ENCODE measurements at regions not wholly inside any gene's neighbourhood (a gene's known extent, or its start where the extent isn't known, plus 50 kb on each side); places are given as distances from the start of the nearest gene placed in this dataset.

DNA sequence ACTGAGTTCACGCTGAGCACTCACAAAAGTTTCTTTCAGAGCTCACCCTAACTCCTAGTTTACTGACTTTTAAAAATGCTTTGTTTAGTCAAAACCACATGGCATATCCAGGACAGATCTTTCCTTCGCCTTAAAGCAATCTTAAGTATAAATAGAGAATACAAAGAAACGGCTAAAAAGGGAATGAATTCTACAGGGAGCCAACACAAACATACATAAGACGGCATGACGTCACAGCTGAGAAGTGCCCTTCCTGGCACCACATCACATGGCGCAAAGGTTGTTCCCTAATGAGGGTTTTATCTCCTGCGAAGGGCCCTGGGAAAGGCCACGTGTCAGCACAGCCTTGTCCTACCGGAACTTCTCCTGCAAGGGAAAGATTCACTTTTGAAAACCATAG, 141.3 kb downstream of the IRX1 start:
- no peak for DNase-seq

DNA sequence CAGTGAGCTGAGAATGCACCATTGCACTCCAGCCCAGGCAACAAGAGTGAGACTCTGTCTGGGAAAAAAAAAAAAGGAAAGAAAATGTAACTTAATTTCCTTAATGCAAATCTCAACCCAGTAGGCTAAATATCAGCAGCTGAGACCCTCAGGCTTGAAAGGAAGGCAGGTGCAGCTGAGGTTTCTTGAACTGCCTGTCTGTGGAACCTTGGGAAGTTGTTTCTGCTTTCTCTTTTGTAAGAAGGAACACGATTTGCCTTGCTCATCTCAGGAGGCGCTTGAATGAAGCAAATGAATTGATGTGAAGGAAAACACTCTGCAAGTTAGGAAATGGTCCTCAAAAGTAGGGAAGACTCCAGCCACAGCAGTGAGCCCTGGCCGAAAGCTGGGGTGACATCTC, 143.3 kb downstream of the IRX1 start:
- no peak for DNase-seq

DNA sequence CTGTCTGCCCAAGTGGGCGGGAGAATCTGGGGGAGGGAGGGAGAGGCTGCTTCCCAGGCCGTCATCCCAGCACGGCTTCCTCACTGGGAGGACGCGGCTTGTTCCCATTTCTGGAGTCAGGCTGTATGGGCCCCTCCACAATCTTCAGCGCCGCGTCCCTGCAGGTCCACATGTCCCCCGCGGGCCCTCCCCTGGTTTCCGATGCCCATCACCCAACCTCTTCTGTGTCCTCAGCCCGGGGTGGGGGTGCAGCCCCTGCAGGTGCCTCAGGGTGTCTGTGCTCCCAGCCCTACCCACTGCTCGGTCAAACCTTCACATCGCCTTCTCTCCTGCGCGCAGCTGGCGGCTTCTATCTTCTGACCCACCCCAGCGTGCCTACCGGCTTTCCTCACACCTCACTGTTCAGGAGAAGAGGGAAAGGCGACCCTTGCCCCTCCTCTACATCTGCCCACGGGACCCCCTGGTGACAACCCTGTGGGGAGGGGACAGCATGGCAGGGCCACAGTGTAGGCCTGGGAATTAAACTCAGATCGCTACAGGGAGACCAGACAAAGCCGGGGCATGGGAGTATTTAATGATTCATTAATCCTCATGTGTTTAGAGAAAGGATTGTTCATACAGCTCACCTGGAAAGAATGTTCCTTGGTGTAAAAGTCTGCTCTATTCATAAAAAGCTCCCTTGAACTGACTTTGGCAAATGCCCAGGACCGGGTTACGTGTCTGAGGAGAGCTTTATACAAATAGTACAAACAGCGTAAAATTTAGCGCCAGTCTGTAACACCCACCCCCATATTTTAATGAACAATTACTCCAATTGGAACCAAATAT, 145.1 kb downstream of the IRX1 start:
- DNase-seq: no peak

DNA sequence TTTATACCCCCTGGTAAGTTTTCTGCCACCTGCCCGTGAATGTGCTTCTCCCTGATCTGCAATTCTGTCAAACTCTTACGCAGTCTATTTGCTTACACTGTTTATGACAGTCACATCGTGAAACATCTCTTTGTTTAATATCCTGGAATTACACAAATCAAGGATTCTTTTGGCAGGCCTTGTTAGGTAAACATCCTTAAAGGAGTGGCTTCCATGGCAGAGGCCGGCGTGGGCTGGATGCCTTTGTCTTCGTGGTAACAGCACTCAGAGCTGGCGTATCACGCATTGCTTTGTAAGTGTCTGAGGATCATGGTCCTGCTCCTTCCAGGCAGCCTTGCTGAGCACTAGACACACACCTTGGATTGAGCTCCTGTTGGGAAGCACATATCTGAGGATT, 145.7 kb downstream of the IRX1 start:
- no peak for DNase-seq

DNA sequence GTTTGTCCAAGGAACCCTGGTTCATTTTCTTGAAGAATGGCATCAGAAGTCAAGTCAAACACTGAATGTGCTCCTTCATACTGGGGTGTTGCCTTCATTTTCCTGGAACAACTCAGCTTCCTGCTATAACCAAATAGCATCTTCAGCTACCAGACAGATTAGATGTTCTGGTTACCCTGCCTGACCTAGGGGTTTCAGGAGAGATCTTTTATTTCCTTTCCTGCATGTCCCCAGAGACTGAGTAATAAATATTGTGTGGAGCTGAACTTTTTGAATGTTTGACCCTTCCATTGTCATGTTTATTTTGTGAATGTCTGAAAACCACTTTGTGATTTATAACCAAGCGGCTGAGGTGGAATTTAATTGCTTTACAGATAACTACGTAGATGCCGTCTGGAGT, 147.1 kb downstream of the IRX1 start:
- DNase-seq: no peak

DNA sequence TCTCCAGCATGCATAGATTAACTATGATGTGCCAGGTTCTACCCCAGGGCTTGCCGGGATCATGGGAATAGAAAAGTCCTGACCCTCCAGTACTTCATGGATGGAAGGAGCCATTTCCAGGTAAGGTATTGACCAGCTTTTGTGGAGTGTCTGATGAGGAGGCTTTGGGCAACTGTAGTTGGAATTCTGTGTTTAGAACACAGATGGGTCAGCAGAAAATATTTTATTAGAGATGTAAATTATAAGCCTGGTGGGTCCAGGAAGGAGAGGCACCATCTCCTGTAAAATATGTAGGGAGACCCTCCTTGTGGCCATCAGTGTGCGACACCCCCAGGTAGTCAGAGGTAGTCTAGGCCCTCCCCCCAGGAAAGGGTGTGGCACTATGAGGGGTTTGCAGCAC, 156.2 kb downstream of the IRX1 start:
- DNase-seq: no peak

DNA sequence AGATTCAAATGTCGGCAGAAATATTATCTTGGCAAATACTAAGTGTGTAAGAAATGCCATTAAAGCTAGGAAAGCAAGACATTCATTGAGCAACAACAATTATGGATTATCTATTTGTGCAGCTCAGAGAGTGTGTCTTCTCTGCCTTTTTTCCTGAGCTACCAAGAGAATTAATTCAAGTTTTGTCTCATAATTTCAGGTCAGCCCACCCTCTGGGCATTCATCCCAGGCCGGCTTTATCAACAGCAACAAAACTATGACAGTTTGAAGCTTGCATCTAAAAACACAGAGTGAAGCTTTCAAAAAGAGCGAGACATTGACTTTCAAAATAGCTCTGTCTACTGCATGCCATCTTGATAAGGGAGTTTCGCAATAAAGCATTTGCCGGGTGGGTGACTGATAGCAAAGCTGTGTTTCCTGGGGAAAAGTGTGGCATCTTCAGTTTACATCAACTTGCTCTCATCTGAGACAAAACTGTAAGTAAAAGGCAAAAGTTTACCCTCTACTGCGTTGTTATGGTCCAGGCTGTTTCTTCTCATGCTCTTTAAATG, 182.4 kb downstream of the IRX1 start:
- no peak for DNase-seq

DNA sequence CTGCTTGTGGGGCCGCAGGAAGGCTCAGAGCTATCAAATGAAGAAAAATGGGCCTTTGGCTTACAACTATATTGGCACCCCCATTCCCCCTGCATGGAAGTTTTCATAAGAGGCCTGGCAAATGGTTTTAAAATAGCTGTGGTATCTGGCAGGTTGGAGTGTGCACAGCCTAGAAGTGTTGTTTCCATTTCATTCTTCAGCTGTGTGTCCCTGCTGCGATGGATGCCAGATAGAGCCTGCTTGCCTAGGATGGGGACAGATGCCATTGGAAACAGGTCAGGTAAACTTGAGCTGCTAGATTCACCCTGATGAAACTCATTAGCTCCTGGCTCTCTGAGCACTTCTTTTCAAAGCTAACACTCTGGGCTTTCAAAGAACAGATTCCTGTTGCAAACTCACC, 183.3 kb downstream of the IRX1 start:
- no peak for DNase-seq

DNA sequence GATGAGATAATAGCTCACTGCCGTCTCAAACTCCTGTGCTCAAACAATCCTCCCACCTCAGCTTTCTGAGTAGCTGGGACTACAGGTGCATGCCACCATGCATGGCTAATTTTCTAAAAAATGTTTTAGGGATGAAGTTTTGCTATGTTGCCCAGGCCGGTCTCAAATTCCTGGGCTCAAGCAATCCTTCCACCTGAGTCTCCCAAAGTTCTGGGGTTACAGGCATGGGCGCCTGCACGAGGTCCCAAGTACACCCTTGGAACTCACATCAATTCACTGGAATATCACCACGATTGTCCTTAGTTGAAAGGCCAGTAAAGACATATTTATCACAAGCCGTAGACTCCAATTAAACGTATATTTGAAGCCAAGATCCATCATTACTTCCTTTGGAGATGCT, 184.6 kb downstream of the IRX1 start:
- DNase-seq: no peak

DNA sequence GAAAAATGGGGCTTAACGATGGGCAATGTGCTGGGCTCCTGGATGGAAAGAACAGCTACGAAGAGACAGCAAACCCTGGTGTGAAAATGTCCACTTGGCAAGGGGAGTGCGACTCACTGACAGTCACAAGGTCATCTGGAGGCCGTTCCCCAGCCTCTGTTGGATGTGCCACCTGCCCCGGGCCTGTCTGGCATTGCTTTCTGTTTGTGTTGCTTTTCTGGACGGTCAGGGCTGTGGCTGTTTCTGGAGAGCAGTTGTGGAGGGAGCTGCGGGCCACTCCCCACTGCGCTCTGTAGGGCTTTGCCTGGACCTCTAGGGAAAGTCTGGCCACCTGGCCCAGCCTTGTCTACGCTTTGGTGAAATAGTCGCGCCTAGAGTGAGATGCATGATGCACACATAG, 185.3 kb downstream of the IRX1 start:
- DNase-seq: no peak

DNA sequence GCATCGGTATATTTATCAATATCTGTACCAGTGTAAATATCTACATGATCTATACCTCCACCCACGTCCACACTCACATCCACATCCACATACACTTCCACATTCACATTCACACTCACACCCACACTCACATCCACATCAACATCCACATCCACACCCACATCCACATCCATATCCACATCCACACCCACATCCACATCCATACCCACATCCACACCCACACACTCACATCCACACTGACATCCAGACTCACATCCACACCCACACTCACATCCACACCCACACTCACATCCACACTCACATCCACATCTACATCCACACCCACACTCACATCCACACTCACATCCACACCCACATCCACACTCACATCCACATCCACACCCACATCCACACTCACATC, 189.2 kb downstream of the IRX1 start:
- no peak for DNase-seq

DNA sequence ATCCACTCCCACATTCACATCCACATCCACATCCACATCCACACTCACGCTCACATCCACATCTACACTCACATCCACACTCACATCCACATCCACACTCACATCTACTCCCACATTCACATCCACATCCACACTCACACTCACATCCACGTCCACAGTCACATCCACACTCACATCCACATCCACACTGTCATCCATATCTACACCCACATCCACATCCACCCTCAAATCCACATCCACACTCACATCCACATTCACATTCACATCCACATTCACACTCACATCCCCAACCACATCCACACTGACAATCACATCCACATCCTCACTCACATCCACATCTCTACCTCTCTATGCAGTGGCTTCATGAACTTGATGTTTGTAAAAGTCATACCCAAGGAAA, 190.5 kb downstream of the IRX1 start:
- no peak for DNase-seq

DNA sequence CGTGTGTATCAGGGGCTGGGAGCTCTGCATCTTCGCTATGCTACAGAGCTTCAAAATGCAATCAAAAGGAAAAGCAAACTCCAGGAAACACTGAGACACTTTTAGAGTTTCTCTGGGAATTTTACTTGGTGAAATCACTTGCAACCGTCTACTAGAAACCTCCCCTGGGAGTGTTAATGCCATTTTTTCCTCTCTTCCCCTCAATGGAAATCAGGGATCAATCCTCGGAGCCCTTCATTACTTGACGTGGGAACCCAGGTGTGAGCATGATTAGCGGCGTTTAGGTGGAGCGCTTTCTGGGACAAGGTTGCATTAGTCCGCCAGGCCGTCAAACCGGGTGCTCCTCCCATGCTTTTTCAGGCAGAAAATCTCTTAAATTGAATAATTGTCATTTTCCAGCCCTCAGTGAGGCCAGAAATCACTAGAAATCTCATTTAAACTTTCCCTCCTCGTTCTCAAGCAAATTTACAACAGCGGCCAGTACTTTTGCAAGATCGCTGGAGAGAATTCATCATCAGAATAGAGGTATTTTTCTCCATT, 191.3 kb downstream of the IRX1 start:
- DNase-seq: no peak

DNA sequence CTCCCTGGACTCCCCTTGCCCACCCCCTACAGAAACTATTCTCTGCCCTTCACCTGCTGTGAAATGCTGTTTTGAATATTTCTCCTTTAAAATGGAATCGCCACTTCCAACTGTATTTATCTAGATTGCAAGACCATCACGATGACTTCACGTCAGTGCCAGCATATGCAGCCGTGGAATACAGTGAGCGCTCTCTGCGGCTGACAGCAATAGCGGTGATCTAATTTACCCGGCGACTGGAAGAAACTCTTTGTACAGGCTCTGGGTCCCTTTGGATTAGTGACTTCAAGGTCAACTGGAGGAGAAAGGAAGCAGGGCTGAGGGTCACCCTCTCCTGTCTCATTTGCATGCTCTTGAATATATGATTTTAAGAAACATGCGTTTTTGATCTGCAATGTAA, 192.0 kb downstream of the IRX1 start:
- no peak for DNase-seq

DNA sequence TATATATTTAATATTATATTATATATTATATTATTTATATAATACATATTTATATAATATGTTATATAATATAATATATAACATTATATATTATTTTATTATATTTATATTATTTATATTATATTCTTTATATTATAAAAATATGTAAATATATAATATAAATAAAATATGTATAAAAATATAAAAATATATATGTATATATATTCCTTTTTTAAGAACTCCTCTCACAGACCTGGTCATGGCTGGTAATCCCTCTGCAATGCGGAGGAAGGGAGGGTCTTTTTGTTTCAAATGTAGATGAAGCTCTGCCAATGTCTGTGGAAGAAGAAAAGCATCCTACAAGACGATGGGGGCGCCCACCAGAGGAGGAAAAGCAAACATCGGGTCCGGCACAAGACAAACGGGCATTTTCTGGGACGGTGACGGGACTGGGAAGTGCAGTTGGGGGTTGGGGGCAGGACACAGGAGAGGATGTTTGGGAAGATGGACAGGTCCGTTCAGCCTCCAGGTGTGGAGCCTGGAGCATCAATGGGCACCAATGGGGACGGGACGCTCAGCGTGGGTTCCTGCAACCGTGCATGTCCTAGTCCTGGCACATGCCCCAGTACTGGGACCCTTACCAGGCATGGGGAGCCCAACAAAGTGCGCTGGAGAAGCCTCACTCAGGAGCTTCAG, 194.0 kb downstream of the IRX1 start:
- DNase-seq: no peak

DNA sequence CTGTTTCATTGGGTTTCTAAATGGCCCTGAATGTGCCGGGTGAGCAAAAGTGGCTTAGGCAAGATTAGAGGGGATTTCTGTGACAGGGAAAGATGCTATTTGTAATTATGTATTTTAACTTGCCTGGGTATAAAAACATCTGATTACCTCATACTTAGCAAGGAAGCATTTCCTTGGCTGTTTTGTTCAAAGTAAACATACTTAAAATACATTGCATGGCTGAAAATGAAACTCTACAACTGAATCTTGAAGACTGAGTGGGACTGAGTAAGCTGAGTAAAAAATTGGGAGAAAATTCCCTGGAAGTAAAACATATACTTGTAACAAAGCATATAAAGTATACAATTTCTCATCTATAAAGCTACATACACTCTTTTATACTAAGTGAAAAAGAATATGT, 197.5 kb downstream of the IRX1 start:
- no peak for DNase-seq

DNA sequence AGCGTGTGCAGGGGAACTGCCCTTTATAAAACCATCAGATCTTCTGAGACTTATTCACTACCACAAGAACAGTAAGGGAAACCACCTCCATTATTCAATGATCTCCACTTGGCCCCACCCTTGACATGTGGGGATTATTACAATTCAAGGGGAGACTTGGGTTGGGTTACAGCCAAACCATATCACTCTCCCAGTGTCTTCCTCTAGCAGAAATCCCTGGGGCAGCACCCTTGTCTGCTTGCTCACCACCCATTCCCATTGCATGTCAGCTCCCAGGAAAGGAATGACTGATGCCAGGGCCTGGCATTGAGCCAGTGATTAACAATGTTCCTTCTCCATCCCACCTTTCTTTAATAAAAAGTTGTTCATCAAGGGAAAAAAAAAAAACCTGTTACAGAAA, 199.0 kb downstream of the IRX1 start:
- no peak for DNase-seq

DNA sequence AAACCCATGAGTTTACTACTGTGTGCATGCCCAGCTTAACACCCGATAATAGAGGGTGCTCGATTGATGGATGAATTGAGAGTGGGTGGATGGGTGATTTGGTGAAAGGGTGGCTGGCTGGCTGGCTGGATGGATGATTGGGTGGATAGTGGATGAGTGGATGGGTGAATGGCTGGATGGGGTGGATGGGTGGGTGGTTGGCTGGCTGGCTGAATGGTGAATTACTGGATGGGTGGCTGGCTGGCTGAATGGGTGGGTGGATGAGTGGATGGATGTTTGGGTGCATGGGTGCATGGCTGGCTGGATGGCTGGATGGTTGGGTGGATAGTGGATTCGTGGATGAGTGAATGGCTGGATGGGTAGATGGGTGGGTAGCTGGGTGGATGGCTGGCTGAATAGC, 201.1 kb downstream of the IRX1 start:
- DNase-seq: no peak

DNA sequence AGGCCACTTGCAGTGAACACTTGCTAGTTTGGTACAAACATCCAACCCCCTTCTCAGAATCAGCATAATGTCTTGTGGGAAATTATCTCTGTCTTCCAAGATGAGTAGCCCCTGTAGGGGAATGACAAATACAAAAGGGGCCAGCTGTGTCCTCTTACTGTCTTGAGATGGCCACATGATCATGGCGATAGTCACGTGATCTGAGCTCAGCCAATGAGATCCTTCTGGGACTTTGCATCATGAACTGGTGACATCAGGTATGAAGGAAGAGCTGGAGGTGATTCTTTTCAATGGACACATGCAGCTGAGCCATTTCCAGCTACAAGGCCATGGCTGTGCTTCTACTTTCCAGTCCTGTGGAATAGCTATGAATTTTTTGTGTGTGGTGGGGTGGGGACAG, 206.3 kb downstream of the IRX1 start:
- no peak for DNase-seq

DNA sequence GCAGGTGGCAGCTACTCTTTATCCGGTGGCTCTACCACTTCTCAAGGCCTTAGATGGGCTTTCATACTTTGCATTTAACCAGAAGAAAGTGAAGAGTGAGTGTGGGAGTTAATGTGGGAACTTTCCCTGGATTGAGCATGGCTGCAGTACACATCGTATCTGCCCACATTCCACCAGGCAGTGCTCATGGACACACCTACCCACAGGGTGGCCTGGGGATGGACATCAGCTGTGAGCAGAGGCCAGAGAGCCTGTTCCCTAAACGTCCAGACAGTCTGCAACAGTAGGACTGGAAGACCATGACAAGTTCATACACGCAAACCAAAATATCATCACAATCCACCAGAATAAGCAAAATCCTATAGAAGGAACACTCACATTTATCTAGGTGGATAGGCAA, 213.8 kb downstream of the IRX1 start:
- no peak for DNase-seq

DNA sequence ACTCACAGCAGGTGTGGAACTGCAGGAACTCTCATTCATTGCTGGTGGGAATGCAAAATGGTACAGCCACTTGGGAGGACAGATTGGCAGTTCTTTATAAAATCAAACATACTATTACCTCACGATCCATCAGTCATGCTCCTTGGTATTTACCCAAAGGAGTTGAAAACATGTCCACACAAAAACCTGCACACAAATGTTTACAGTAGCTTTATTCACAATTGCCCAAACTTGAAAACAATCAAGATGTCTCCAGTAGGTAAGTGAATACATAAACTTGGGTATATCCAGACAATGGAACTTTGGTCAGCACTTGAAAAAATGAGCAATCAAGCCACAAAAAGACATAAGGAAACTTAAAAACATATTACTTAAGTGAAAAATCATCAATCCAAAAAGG, 215.5 kb downstream of the IRX1 start:
- no peak for DNase-seq

DNA sequence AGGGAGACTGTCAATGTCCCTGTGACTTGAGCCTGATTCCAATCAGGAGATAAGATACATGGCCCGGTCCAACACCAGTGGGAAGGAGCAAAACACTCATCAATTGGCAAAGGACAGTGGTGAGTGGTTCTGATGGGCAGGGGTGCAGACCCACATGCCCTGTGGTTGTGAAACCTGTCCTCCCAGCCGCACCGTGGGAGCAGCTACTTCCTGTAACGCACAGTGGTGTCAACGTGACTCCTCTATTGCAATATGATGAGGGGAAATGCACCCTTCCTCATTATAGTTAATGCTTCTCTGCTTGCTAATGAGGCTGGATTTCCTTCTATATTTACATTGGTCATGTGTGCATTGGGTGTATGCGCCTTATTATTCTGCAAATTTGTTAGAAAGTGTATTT, 223.0 kb downstream of the IRX1 start:
- no peak for DNase-seq

DNA sequence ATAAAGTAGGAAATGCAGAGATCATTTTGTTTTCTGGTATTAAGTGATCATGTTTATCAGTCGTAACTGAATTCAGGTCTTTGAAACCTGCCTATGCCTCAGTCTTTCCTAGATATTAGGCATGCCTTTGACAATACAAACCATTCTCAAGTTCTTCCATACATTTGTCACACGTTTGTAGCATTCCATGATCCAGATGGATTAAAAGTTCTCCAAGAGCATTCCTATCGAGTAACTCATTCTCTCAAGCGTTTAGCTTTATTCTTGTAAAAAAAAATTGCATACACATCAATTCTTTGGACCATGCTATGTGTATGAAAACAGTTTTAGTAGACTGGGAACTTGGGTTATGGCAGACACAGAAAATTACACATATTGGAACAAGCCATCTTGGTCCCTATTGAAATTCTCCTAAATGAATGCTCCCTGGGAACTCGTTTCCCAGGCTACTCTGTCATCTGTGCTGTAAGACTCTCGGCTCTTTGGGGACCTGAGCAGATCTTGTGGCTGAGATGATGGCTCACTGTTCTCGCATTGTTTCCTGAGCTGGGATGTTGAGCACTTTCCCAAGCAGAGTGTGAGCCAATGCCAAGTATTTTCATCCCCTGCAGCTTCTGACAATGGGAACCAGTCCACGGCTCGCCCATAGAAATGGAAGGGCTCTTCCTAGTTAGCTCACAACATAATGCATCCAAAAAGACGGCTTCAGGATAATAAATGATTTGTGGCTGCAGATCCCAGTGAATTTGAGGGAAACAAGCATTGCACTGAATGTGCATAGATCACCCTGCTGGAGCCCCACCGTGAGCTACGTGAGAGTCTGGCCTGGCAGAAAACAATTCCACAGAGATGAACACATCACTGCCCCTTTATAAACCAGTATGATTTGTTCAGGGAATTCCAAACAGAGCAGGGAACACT, 230.2 kb downstream of the IRX1 start:
- no peak for DNase-seq

Measured in hindlimb muscle (tissue), 1 donor.